ENCODE measurements at regions not wholly inside any gene's neighbourhood (a gene's known extent, or its start where the extent isn't known, plus 50 kb on each side); places are given as distances from the start of the nearest gene placed in this dataset.

DNA sequence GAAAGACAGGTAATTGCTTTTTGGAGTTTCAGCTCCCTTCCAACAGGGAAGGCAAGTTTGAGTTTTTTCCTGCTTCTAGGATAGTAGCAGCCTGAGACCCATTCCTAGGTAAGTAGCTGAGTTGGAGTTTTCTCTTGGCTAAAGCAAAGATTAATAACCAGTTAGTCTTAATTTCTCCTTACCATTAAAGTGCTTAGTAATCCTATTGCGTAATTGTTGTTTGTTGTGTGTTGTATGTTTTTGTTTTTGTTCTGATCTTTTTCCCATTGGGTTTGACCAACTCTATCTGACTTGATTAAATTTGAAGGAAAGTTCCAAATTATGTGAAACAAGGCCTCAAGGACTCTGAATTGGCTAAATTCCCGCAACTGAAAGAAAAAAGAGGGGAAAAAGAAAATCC is 83.5 kb downstream of the TBX22 start:
- no peak overlapping the region for H3K4me3 ChIP-seq (ENCODE audit: low read length)
- DNase-seq (ENCODE audit: low read depth), result no peak
- TF ChIP-seq CTCF (IDR thresholded peaks at IDR 0.05; ENCODE audit: insufficient read depth, low read depth, low read length, missing control alignments), result no peak

DNA sequence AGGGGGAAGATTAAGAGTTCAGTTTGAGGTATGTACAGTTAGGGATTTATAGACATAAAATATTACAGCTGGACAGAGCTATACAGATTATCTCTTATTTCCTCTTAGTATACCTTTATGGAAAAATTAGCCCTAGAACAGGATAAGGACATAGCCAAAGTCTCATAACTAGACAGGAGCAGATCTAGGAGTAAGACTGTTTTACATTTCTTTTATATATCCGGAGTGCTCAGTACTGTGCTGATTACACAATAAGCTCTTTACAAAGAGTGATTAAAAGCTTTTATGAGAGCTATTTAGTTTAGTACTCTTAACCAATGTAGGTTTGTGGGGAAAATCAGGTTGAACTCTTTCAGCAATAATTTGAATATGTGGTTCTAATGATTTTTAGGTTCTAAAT is 105.8 kb downstream of the TBX22 start:
- H3K4me3 ChIP-seq (ENCODE audit: low read length), result no peak overlapping the region
- DNase-seq (ENCODE audit: low read depth), result no peak
- TF ChIP-seq CTCF (IDR thresholded peaks at IDR 0.05; ENCODE audit: insufficient read depth, low read depth, low read length, missing control alignments), result no peak

GRCh38 chrX:80138938-80139337 is 124.4 kb downstream of the TBX22 start:
- no peak overlapping the region for H3K4me3 ChIP-seq (ENCODE audit: low read length)
- no peak for TF ChIP-seq CTCF (IDR thresholded peaks at IDR 0.05; ENCODE audit: insufficient read depth, low read depth, low read length, missing control alignments)
- DNase-seq (ENCODE audit: low read depth), result no peak

DNA sequence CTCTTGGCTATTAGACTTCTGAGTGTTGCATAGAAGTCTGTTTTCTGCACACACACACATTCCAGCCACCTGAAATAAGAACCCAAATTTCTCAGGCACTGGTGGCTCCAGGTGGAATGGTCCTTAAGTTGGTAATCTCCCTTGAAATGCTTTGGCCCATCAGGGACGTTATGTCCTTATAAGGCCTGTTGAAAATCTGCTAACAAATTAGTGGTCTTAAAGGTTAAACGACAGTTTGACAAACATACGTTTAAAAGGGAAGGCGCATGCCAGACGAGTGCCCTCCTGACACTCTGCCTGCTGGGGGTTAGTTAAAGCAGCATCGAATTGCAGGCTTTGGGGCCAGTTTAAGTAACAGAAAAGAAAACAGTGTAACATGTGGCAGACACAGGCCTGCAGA is 125.0 kb downstream of the TBX22 start:
- no peak for DNase-seq (ENCODE audit: low read depth)

DNA sequence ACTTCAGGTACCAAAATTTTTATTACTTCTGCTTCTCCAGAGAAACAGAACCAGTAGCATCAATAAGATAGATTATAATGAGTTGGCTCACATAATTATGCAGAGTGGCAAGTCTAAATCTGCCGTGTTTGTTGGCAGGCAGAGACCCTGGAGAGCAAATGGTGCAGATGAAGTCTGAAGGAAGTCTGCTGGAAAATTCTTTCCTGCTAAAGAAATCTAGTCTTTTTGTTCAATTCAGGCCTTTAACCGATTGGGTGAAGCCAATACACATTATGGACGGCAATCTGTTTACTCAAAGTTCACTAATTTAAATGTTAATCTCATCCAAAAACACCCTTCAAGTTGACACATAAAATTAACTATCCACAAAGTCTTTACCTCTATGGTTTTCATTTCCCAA is 156.0 kb downstream of the TBX22 start:
- DNase-seq (ENCODE audit: low read depth), result no peak
- H3K4me3 ChIP-seq (ENCODE audit: low read length), result no peak overlapping the region
- TF ChIP-seq CTCF (IDR thresholded peaks at IDR 0.05; ENCODE audit: insufficient read depth, low read depth, low read length, missing control alignments), result no peak

More for the DNA sequence above, 125.0 kb downstream of the TBX22 start:
- no peak for TF ChIP-seq CTCF (IDR thresholded peaks at IDR 0.05; ENCODE audit: insufficient read depth, low read depth, low read length, missing control alignments)
- no peak overlapping the region for H3K4me3 ChIP-seq (ENCODE audit: low read length)

DNA sequence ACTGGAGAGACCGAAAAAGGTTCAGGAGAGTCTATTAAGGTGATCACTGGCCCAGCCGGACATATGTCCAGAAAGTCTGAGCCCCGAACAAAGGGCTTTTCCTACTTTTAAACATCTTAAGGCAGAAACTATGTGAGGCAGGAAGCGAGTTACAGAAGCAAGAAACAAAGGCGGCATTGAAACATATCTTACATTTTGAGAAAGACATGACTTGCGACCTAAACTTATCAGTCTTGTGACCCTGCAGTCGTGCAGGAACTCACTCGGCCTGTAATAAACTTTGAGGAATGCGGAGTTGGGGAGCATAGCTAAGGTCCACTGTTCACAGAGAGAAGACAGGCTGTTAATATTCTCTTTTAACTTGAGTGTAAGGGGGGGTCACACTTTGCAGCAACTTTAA is 158.7 kb downstream of the TBX22 start:
- no peak overlapping the region for H3K4me3 ChIP-seq (ENCODE audit: low read length)
- no peak for TF ChIP-seq CTCF (IDR thresholded peaks at IDR 0.05; ENCODE audit: insufficient read depth, low read depth, low read length, missing control alignments)
- DNase-seq (ENCODE audit: low read depth), result no peak

GRCh38 chrX:80174925-80175574 is 160.5 kb downstream of the TBX22 start:
- TF ChIP-seq CTCF (IDR thresholded peaks at IDR 0.05; ENCODE audit: insufficient read depth, low read depth, low read length, missing control alignments), result no peak
- DNase-seq (ENCODE audit: low read depth), result no peak
- no peak overlapping the region for H3K4me3 ChIP-seq (ENCODE audit: low read length)

Data from epithelial cell of esophagus (primary cell).